Stomach (tissue), 8 donors: ENCODE measurements at regions not wholly inside any gene's neighbourhood (a gene's known extent, or its start where the extent isn't known, plus 50 kb on each side); places are given as distances from the start of the nearest gene placed in this dataset.

ENCODE experiments used
- DNase-seq, 2 donors: peaks; one replicate each; pipeline versions ENCODE4 v3.0.0 to v3.0.0-alpha.2; 2013 to 2019
- H3K27ac ChIP-seq, 5 donors: fragments of 200-600 bp in 4 of 5; sonication (generic) in 4 of 5; one replicate each; pipeline ENCODE4 v1.5.1; 2013 to 2019; ENCODE audit warnings: mild to moderate bottlenecking in 1 of 5, moderate library complexity in 1 of 5
- H3K27me3 ChIP-seq, 3 donors: fragments of 200-600 bp; sonication (generic); one replicate each; pipeline ENCODE4 v1.5.1; 2017 to 2019; ENCODE audit warnings: mixed run types in 1 of 3
- H3K36me3 ChIP-seq, 4 donors: fragments of 200-600 bp; sonication (generic); 1 replicate in 3 of 4; 2 replicates in 1 of 4; pipeline ENCODE4 v1.5.1; 2016 to 2019
- H3K4me1 ChIP-seq, 4 donors: fragments of 200-600 bp; sonication (generic); one replicate each; pipeline ENCODE4 v1.5.1; 2016 to 2019
- H3K4me3 ChIP-seq, 4 donors: fragments of 200-600 bp; sonication (generic) in 3 of 4; one replicate each; pipeline ENCODE4 v1.5.1; 2016 to 2019; ENCODE audit warnings: mild to moderate bottlenecking in 1 of 4
- H3K9me3 ChIP-seq, 4 donors: fragments of 200-600 bp; sonication (generic); one replicate each; pipeline ENCODE4 v1.5.1; 2016 to 2019
- CTCF ChIP-seq, 7 experiments: fragments of 450-650 bp in 4 of 7; fragments of 200-600 bp in 3 of 7; sonication (generic) in 3 of 7; IDR thresholded peaks; one replicate each; pipeline ENCODE4 v1.5.1; 2016 to 2019; ENCODE audit warnings: antibody characterized with exemption in 7 of 7, control low read depth in 2 of 7, mild to moderate bottlenecking in 1 of 7
- EP300 ChIP-seq: sonication (generic); formaldehyde crosslinking; IDR thresholded peaks from one replicate; pipeline ENCODE4 v1.6.1; 2017; ENCODE audit warnings: antibody characterized with exemption
- POLR2A ChIP-seq, 4 donors: fragments of 450-650 bp; IDR thresholded peaks; one replicate each; pipeline ENCODE4 v1.6.1; 2016; ENCODE audit warnings: antibody characterized with exemption in 4 of 4, control low read depth in 2 of 4, mild to moderate bottlenecking in 1 of 4, moderate library complexity in 1 of 4
- POLR2AphosphoS5 ChIP-seq, 3 donors: sonication (generic); formaldehyde crosslinking; IDR thresholded peaks; one replicate each; pipeline ENCODE4 v1.6.1; 2016; ENCODE audit warnings: antibody characterized with exemption in 3 of 3
- WGBS, 5 donors: extraction: QIAGEN DNeasy Blood & Tissue Kit in 3 of 5; methylation state at CpG; one replicate each; pipeline versions ENCODE4 v1.1.5 to v1.1.7; 2013 to 2018; 5-methylcytosine and 5-hydroxymethylcytosine counted together
- intact Hi-C: fragments of 100-400 bp; cut with DNase I; formaldehyde crosslinking; loops from one replicate; pipeline ENCODE4 v1.15.1; 2023; ENCODE audit warnings: low total_unique reads
- donor health status: healthy with polysubstance abuse.
- donor health status: Bipolar disorder and iron deficiency.
- donor health status: healthy.

DNA sequence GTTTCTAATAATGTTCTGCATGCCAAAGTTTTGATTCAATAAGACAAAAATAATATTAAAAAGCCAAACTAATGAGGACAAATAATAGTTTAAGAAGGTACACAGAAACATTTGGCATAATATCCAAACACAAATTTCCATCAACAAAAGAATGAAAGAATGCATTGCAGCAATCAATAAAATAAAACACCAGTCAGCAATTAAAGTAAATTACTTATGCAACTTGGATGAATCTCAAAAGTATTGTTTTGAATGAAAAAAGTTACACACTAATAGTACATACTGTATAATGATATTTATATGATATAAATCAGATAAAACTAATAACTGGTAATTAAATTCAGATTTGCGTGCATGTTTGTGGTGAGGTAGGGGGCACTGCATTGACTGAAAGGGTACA, 285.5 kb upstream of the PCDH10 start:
- H3K27me3 ChIP-seq = no peaks in the 10 kb centered on the region
- H3K4me1 ChIP-seq = no peaks in the 10 kb centered on the region
- no peaks in the 10 kb centered on the region for H3K36me3 ChIP-seq
- no peak overlapping the region for H3K27ac ChIP-seq
- no peak for DNase-seq
- intact Hi-C loops = no loop called here
- TF ChIP-seq CTCF (IDR thresholded peaks at IDR 0.05) (no peak), POLR2A (IDR thresholded peaks at IDR 0.05) (no peak), POLR2AphosphoS5 (IDR thresholded peaks at IDR 0.05) (no peak), EP300 (no peak)
- peaks cover 0 to 4% (median 0%) of the 10 kb centered on the region in 4 donors for H3K9me3 ChIP-seq
- WGBS, 5 donors = 86 to 96% (median 94%) methylated on average over 1 of the region's 1 CpG
- no peak overlapping the region for H3K4me3 ChIP-seq

- 66 to 87% (median 77%) methylated on average over 1 of the region's 1 CpG for WGBS, 5 donors
- Histone ChIP-seq H3K4me1 (no peaks in the 10 kb centered on the region), H3K4me3 (no peak overlapping the region), H3K27me3 (no peaks in the 10 kb centered on the region), H3K27ac (no peak overlapping the region), H3K9me3 (peaks cover 0 to 4% (median 0%) of the 10 kb centered on the region in 4 donors), H3K36me3 (no peaks in the 10 kb centered on the region)
- DNase-seq = no peak
- intact Hi-C loops = no loop called here
- TF ChIP-seq EP300 (no peak), CTCF (IDR thresholded peaks at IDR 0.05) (no peak), POLR2A (IDR thresholded peaks at IDR 0.05) (no peak), POLR2AphosphoS5 (IDR thresholded peaks at IDR 0.05) (no peak)
Observed at GRCh38 chr4:132865458-132865857, 283.6 kb upstream of the PCDH10 start.

- TF ChIP-seq POLR2AphosphoS5 (IDR thresholded peaks at IDR 0.05) = no peak
- TF ChIP-seq CTCF (IDR thresholded peaks at IDR 0.05) = no peak
- TF ChIP-seq EP300 = no peak
- no peak for TF ChIP-seq POLR2A (IDR thresholded peaks at IDR 0.05)
- H3K27me3 ChIP-seq = no peaks in the 10 kb centered on the region
- H3K36me3 ChIP-seq = no peaks in the 10 kb centered on the region
- no peak for DNase-seq
- H3K9me3 ChIP-seq = peaks cover 0 to 5% (median 3%) of the 10 kb centered on the region in 4 donors
- no peak overlapping the region for H3K27ac ChIP-seq
- no peak overlapping the region for H3K4me3 ChIP-seq
- H3K4me1 ChIP-seq = no peaks in the 10 kb centered on the region
- WGBS, 5 donors = 82 to 95% (median 87%) methylated on average over 2 of the region's 2 CpGs
- intact Hi-C loops = no loop called here
Observed at GRCh38 chr4:132865922-132866321, 283.2 kb upstream of the PCDH10 start.

- 51 to 73% (median 63%) methylated on average over 4 of the region's 4 CpGs; no CpG with 5 or more reads in 1 of the 5 donors for WGBS, 5 donors
- no peak for DNase-seq
- TF ChIP-seq POLR2AphosphoS5 (IDR thresholded peaks at IDR 0.05) (no peak), POLR2A (IDR thresholded peaks at IDR 0.05) (no peak), EP300 (no peak), CTCF (IDR thresholded peaks at IDR 0.05) (no peak)
- Histone ChIP-seq H3K27ac (no peak overlapping the region), H3K4me3 (no peak overlapping the region), H3K4me1 (no peaks in the 10 kb centered on the region), H3K9me3 (peaks cover 0 to 11% (median 7%) of the 10 kb centered on the region in 4 donors), H3K36me3 (no peaks in the 10 kb centered on the region), H3K27me3 (no peaks in the 10 kb centered on the region)
- intact Hi-C loops = no loop called here
Observed at GRCh38 chr4:132866616-132867015, 282.5 kb upstream of the PCDH10 start.
